Transverse colon (tissue), 4 donors: ENCODE measurements at regions not wholly inside any gene's neighbourhood (a gene's known extent, or its start where the extent isn't known, plus 50 kb on each side); places are given as distances from the start of the nearest gene placed in this dataset.
A peak's percentile ranks its signal among the peaks of the same experiment; 100 is the strongest.

ENCODE experiments used
- DNase-seq: peaks from one replicate; pipeline ENCODE4 v3.0.0-alpha.2; 2019
- H3K27ac ChIP-seq, 4 donors: fragments of 200-600 bp; sonication (generic); 2 replicates each; pipeline ENCODE4 v1.5.1; 2016 to 2018; ENCODE audit warnings: inconsistent platforms in 4 of 4
- H3K27me3 ChIP-seq: fragments of 200-600 bp; sonication (generic); 2 replicates; pipeline ENCODE4 v1.5.1; 2017; ENCODE audit warnings: inconsistent platforms
- H3K36me3 ChIP-seq, 4 donors: fragments of 200-600 bp; sonication (generic); 2 replicates each; pipeline ENCODE4 v1.5.1; 2017 to 2019; ENCODE audit warnings: inconsistent platforms in 4 of 4
- H3K4me1 ChIP-seq, 4 donors: fragments of 200-600 bp; sonication (generic); 2 replicates each; pipeline ENCODE4 v1.5.1; 2017 to 2020; ENCODE audit warnings: inconsistent platforms in 4 of 4
- H3K4me3 ChIP-seq, 4 donors: fragments of 200-600 bp; sonication (generic); 1 replicate in 1 of 4; 2 replicates in 3 of 4; pipeline versions ENCODE4 v1.5.1 to v1.6.1; 2017 to 2019; ENCODE audit warnings: inconsistent platforms in 4 of 4
- H3K9me3 ChIP-seq, 2 donors: fragments of 200-600 bp; sonication (generic); 2 replicates each; pipeline ENCODE4 v1.5.1; 2017 to 2019; ENCODE audit warnings: inconsistent platforms in 2 of 2
- EP300 ChIP-seq: sonication (generic); formaldehyde crosslinking; IDR thresholded peaks from one replicate; pipeline ENCODE4 v1.6.1; 2017; ENCODE audit warnings: antibody characterized with exemption, low read depth
- POLR2A ChIP-seq: fragments of 450-650 bp; IDR thresholded peaks from one replicate; pipeline ENCODE4 v1.6.1; 2016; ENCODE audit warnings: antibody characterized with exemption, mild to moderate bottlenecking, moderate library complexity
- POLR2AphosphoS5 ChIP-seq, 3 donors: sonication (generic); formaldehyde crosslinking; IDR thresholded peaks; one replicate each; pipeline ENCODE4 v1.6.1; 2016; ENCODE audit warnings: antibody characterized with exemption in 3 of 3
- WGBS, 2 donors: methylation state at CpG; one replicate each; pipeline ENCODE4 v1.1.5; 2018; ENCODE audit warnings: low coverage in 1 of 2; 5-methylcytosine and 5-hydroxymethylcytosine counted together
- in situ Hi-C, 4 donors: fragments of 200-750 bp; cut with MboI; loops; one replicate each; pipeline versions ENCODE4 v1.15.0 to v1.15.1; 2017; ENCODE audit warnings: low sequenced_read_pairs in 3 of 4, low pct_ligation_motif_present in 1 of 4, low pct_unique_long_range_greater_than_20kb in 1 of 4
- intact Hi-C: fragments of 100-400 bp; cut with DNase I; formaldehyde crosslinking; loops from one replicate; pipeline ENCODE4 v1.15.1; 2023; ENCODE audit warnings: low total_unique reads
- TF ChIP-seq, protein P1 (sequence below), 5 experiments: fragments of 200-600 bp in 3 of 5; fragments of 450-650 bp in 2 of 5; sonication (generic) in 3 of 5; IDR thresholded peaks; 1 replicate in 2 of 5; 2 replicates in 3 of 5; pipeline ENCODE4 v1.5.1; 2016 to 2017; ENCODE audit warnings: antibody characterized with exemption in 5 of 5, inconsistent platforms in 3 of 5, mild to moderate bottlenecking in 2 of 5, moderate library complexity in 1 of 5

- H3K36me3 ChIP-seq, result no peaks in the 10 kb centered on the region
- no peaks in the 10 kb centered on the region for H3K4me1 ChIP-seq
- in situ Hi-C loops, result no loop called here
- intact Hi-C loops, result no loop called here
- H3K9me3 ChIP-seq, result no peaks in the 10 kb centered on the region
- H3K27ac ChIP-seq, result no peak overlapping the region
- no peak for DNase-seq
- WGBS, 2 donors, result 78 to 80% methylated on average over 8 of the region's 8 CpGs
- no peak overlapping the region for H3K4me3 ChIP-seq
- no peak for TF ChIP-seq POLR2A
- TF ChIP-seq, protein P1, sequence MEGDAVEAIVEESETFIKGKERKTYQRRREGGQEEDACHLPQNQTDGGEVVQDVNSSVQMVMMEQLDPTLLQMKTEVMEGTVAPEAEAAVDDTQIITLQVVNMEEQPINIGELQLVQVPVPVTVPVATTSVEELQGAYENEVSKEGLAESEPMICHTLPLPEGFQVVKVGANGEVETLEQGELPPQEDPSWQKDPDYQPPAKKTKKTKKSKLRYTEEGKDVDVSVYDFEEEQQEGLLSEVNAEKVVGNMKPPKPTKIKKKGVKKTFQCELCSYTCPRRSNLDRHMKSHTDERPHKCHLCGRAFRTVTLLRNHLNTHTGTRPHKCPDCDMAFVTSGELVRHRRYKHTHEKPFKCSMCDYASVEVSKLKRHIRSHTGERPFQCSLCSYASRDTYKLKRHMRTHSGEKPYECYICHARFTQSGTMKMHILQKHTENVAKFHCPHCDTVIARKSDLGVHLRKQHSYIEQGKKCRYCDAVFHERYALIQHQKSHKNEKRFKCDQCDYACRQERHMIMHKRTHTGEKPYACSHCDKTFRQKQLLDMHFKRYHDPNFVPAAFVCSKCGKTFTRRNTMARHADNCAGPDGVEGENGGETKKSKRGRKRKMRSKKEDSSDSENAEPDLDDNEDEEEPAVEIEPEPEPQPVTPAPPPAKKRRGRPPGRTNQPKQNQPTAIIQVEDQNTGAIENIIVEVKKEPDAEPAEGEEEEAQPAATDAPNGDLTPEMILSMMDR (IDR thresholded peaks at IDR 0.05), result no peak
- TF ChIP-seq EP300, result no peak
- no peak for TF ChIP-seq POLR2AphosphoS5 (IDR thresholded peaks at IDR 0.05)
- no peaks in the 10 kb centered on the region for H3K27me3 ChIP-seq
These were observed 2082.8 kb upstream of the TENM3 start for GRCh38 chr4:180160195-180160983.

- Histone ChIP-seq H3K27me3 (no peaks in the 10 kb centered on the region), H3K36me3 (no peaks in the 10 kb centered on the region), H3K9me3 (no peaks in the 10 kb centered on the region), H3K4me1 (no peaks in the 10 kb centered on the region), H3K27ac (no peak overlapping the region), H3K4me3 (no peak overlapping the region)
- intact Hi-C loops, result no loop called here
- in situ Hi-C loops, result no loop called here
- no peak for DNase-seq
- WGBS, 2 donors, result 33 to 74% methylated on average over 2 of the region's 2 CpGs
- TF ChIP-seq, protein P1 (IDR thresholded peaks at IDR 0.05), result no peak
- peak in 2 of 3 donors; percentile 19 to 45 for TF ChIP-seq POLR2AphosphoS5 (IDR thresholded peaks at IDR 0.05)
These were observed 2078.4 kb upstream of the TENM3 start for GRCh38 chr4:180164799-180165198.

DNA sequence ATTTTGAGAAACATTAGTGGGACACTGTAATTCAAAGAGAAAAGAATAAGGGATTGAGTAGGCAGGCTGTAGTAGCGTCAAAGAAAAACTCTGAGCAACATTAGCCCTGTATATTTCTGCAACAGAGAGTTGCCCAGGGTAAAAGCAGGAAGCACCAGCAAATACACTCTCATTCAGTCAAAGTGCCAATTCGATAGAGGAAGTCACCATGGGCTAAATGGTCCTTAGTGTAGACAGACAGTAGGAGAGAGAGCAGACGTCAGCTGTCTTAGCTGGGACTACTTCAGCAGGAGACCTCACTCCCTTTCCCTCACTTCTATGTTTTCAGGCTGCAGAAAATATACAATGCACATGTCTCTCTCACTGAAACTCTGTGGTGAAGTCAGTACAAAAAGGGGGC is 2073.8 kb upstream of the TENM3 start:
- 46 to 57% methylated on average over 3 of the region's 3 CpGs for WGBS, 2 donors
- intact Hi-C loops (no loop called here), in situ Hi-C loops (no loop called here)
- Histone ChIP-seq H3K27ac (no peak overlapping the region), H3K4me1 (no peaks in the 10 kb centered on the region), H3K27me3 (no peaks in the 10 kb centered on the region), H3K9me3 (no peaks in the 10 kb centered on the region), H3K36me3 (no peaks in the 10 kb centered on the region), H3K4me3 (no peak overlapping the region)
- no peak for DNase-seq
- TF ChIP-seq, protein P1 (IDR thresholded peaks at IDR 0.05), result no peak
- TF ChIP-seq POLR2AphosphoS5 (IDR thresholded peaks at IDR 0.05) (no peak), EP300 (no peak)

DNA sequence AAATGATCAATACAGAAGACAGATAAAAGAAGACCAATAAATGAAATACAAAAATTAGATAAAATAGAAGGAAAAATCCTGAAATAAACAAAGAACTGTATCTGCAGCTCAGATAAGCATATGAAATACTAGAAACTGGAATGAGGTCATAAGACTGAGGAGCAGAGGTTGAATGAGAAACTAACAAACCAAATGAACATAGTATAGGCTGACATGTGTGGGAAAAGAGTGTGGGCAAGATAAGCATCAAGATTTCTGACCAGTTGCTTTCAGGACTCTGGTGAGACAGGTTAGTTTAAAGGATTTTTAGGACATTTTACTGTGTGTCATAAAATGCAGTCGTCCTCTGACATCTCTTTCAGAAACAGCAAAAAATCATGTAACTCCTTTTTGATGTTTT is 2073.2 kb upstream of the TENM3 start:
- in situ Hi-C loops (no loop called here), intact Hi-C loops (no loop called here)
- Histone ChIP-seq H3K27me3 (no peaks in the 10 kb centered on the region), H3K4me1 (no peaks in the 10 kb centered on the region), H3K27ac (no peak overlapping the region), H3K36me3 (no peaks in the 10 kb centered on the region), H3K4me3 (no peak overlapping the region), H3K9me3 (no peaks in the 10 kb centered on the region)
- DNase-seq, result no peak
- TF ChIP-seq EP300 (no peak), POLR2AphosphoS5 (IDR thresholded peaks at IDR 0.05) (no peak), POLR2A (no peak)
- TF ChIP-seq, protein P1 (IDR thresholded peaks at IDR 0.05), result no peak
- WGBS, 2 donors, result 34 to 54% methylated on average over 1 of the region's 1 CpG
